ENCODE measurements at regions not wholly inside any gene's neighbourhood (a gene's known extent, or its start where the extent isn't known, plus 50 kb on each side); places are given as distances from the start of the nearest gene placed in this dataset.

GRCh38 chr10:33754052-33754451 is 419.6 kb upstream of the NRP1 start:
- TF ChIP-seq CTCF (IDR thresholded peaks at IDR 0.05) (no peak), ZFX (IDR thresholded peaks at IDR 0.05; ENCODE audit: borderline replicate concordance) (no peak)
